Smooth muscle cell (in vitro differentiated cells): ENCODE measurements at regions not wholly inside any gene's neighbourhood (a gene's known extent, or its start where the extent isn't known, plus 50 kb on each side); places are given as distances from the start of the nearest gene placed in this dataset.

Experiments
- DNase-seq: peaks from one replicate; lab custom pipeline; 2025; ENCODE audit not compliant: unreplicated experiment; lab: John Stamatoyannopoulos, UW
- H2AFZ ChIP-seq: fragments of 200-600 bp; sonication (generic); 2 replicates; pipeline ENCODE4 v1.6.0; 2016; ENCODE audit warnings: antibody characterized with exemption, low read depth, mild to moderate bottlenecking
- H3F3A ChIP-seq: fragments of 200-600 bp; sonication (generic); 2 replicates; pipeline ENCODE4 v1.6.0; 2017; ENCODE audit warnings: antibody characterized with exemption, low read depth
- H3K27ac ChIP-seq: fragments of 200-600 bp; sonication (generic); 2 replicates; pipeline ENCODE4 v1.5.1; 2016; ENCODE audit warnings: low read depth, mild to moderate bottlenecking
- H3K27me3 ChIP-seq: fragments of 200-600 bp; sonication (generic); 2 replicates; pipeline ENCODE4 v1.6.1; 2016; ENCODE audit warnings: low read depth, mild to moderate bottlenecking
- H3K36me3 ChIP-seq: fragments of 200-600 bp; sonication (generic); 2 replicates; pipeline ENCODE4 v1.5.1; 2016; ENCODE audit warnings: low read depth
- H3K4me1 ChIP-seq: fragments of 200-600 bp; sonication (generic); 2 replicates; pipeline ENCODE4 v1.5.1; 2016; ENCODE audit warnings: low read depth
- H3K4me2 ChIP-seq: fragments of 200-600 bp; sonication (generic); 2 replicates; pipeline ENCODE4 v1.6.0; 2016; ENCODE audit warnings: mild to moderate bottlenecking
- H3K4me3 ChIP-seq: fragments of 200-600 bp; sonication (generic); 2 replicates; pipeline ENCODE4 v1.5.1; 2016; ENCODE audit warnings: mild to moderate bottlenecking
- H3K79me2 ChIP-seq: fragments of 200-600 bp; sonication (generic); 2 replicates; pipeline ENCODE4 v1.6.0; 2016; ENCODE audit warnings: low read depth, mild to moderate bottlenecking
- H3K9ac ChIP-seq: fragments of 200-600 bp; sonication (generic); 2 replicates; pipeline ENCODE4 v1.6.0; 2016; ENCODE audit warnings: low read depth
- H3K9me3 ChIP-seq: fragments of 200-600 bp; sonication (generic); replicated peaks from 2 replicates; pipeline ENCODE4 v1.5.1; 2016; ENCODE audit warnings: low read depth
- H4K20me1 ChIP-seq: fragments of 200-600 bp; sonication (generic); 2 replicates; pipeline ENCODE4 v1.6.0; 2016; ENCODE audit warnings: low read depth
- WGBS: methylation state at CpG from one replicate; pipeline ENCODE4 v1.1.7; 2016; ENCODE audit warnings: low lambda C conversion rate; 5-methylcytosine and 5-hydroxymethylcytosine counted together
- TF ChIP-seq, protein P1 (sequence below): fragments of 200-600 bp; sonication (generic); IDR thresholded peaks from 2 replicates; pipeline ENCODE4 v1.5.1; 2017; ENCODE audit warnings: borderline replicate concordance, mild to moderate bottlenecking, antibody characterized with exemption; ENCODE audit not compliant: insufficient read depth, poor library complexity, severe bottlenecking

DNA sequence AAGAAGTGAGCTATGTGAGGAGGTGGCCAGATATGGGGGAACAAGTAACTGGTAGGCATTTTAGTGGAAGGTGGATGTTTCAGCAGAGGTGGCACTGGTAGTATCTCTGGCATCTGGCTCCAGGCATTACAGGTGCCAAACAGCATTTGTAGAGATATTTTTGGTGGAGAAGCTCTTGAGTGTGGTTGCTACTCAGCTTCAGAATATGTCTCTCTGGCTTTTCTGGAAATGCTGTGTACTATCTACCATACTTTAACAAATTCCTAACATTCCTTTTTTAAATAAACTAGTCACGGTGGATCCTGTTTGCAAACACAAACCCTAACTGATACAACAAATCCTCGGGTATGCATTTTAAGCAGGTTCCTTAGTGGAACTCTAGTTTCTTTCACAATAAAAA, 128.0 kb downstream of the BARX2 start:
- Histone ChIP-seq H4K20me1 (no peaks in the 10 kb centered on the region), H3K79me2 (no peaks in the 10 kb centered on the region), H2AFZ (no peak overlapping the region), H3K27ac (no peak overlapping the region), H3K9me3 (no peaks in the 10 kb centered on the region), H3F3A (no peaks in the 10 kb centered on the region), H3K27me3 (no peaks in the 10 kb centered on the region), H3K4me2 (no peak overlapping the region), H3K36me3 (no peaks in the 10 kb centered on the region), H3K4me3 (no peak overlapping the region), H3K9ac (no peak overlapping the region), H3K4me1 (no peaks in the 10 kb centered on the region)
- 43% methylated on average over 2 of the region's 2 CpGs for WGBS
- TF ChIP-seq, protein P1, sequence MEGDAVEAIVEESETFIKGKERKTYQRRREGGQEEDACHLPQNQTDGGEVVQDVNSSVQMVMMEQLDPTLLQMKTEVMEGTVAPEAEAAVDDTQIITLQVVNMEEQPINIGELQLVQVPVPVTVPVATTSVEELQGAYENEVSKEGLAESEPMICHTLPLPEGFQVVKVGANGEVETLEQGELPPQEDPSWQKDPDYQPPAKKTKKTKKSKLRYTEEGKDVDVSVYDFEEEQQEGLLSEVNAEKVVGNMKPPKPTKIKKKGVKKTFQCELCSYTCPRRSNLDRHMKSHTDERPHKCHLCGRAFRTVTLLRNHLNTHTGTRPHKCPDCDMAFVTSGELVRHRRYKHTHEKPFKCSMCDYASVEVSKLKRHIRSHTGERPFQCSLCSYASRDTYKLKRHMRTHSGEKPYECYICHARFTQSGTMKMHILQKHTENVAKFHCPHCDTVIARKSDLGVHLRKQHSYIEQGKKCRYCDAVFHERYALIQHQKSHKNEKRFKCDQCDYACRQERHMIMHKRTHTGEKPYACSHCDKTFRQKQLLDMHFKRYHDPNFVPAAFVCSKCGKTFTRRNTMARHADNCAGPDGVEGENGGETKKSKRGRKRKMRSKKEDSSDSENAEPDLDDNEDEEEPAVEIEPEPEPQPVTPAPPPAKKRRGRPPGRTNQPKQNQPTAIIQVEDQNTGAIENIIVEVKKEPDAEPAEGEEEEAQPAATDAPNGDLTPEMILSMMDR: no peak
- DNase-seq: no peak

DNA sequence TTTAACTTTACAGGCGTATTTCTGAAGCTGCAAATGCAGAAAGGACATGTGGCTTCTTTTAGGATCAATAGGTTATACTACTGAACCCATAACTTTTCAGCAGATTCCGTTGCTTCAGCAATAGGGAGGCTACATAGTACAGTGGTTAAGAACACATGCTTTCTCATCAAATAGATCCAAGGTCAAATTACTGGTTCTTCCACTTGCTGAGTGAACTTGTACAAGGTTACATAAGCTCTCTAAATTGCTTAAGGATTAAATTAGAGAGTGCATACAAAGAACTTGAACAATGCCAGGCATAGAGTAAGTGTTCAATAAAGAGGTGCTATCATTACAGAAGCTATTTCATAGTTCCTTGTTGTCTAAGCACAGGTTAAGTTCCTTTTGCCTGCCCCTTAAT, 129.6 kb downstream of the BARX2 start:
- Histone ChIP-seq H3K9ac (no peak overlapping the region), H3F3A (no peaks in the 10 kb centered on the region), H2AFZ (no peak overlapping the region), H3K4me3 (no peak overlapping the region), H3K9me3 (no peaks in the 10 kb centered on the region), H3K79me2 (no peaks in the 10 kb centered on the region), H3K4me1 (no peaks in the 10 kb centered on the region), H3K27ac (no peak overlapping the region), H4K20me1 (no peaks in the 10 kb centered on the region), H3K36me3 (no peaks in the 10 kb centered on the region), H3K4me2 (no peak overlapping the region), H3K27me3 (no peaks in the 10 kb centered on the region)
- TF ChIP-seq, protein P1: no peak
- WGBS: 72% methylated on average over 2 of the region's 2 CpGs
- DNase-seq: no peak

- 97% methylated on average over 4 of the region's 4 CpGs for WGBS
- Histone ChIP-seq H4K20me1 (no peaks in the 10 kb centered on the region), H3K9ac (no peak overlapping the region), H3K4me1 (no peaks in the 10 kb centered on the region), H3K79me2 (no peaks in the 10 kb centered on the region), H3F3A (no peaks in the 10 kb centered on the region), H3K27me3 (no peaks in the 10 kb centered on the region), H3K4me2 (no peak overlapping the region), H2AFZ (no peak overlapping the region), H3K9me3 (no peaks in the 10 kb centered on the region), H3K27ac (no peak overlapping the region), H3K36me3 (no peaks in the 10 kb centered on the region), H3K4me3 (no peak overlapping the region)
- DNase-seq: no peak
- TF ChIP-seq, protein P1: no peak
These were observed 132.5 kb downstream of the BARX2 start for GRCh38 chr11:129508163-129508562.

GRCh38 chr11:129528296-129528695, 152.6 kb downstream of the BARX2 start:
- no peak overlapping the region for H3K9ac ChIP-seq
- no peaks in the 10 kb centered on the region for H3F3A ChIP-seq
- H3K27ac ChIP-seq: no peak overlapping the region
- no peaks in the 10 kb centered on the region for H4K20me1 ChIP-seq
- 76% methylated on average over 2 of the region's 2 CpGs for WGBS
- H3K36me3 ChIP-seq: no peaks in the 10 kb centered on the region
- H3K27me3 ChIP-seq: no peaks in the 10 kb centered on the region
- TF ChIP-seq, protein P1: no peak
- no peak overlapping the region for H3K4me3 ChIP-seq
- H3K9me3 ChIP-seq: no peaks in the 10 kb centered on the region
- no peaks in the 10 kb centered on the region for H3K79me2 ChIP-seq
- DNase-seq: no peak
- H2AFZ ChIP-seq: no peak overlapping the region
- no peak overlapping the region for H3K4me2 ChIP-seq
- H3K4me1 ChIP-seq: no peaks in the 10 kb centered on the region
